ENCODE measurements at regions not wholly inside any gene's neighbourhood (a gene's known extent, or its start where the extent isn't known, plus 50 kb on each side); places are given as distances from the start of the nearest gene placed in this dataset.

GRCh38 chr21:21952566-21952965 lies 954.4 kb downstream of the NCAM2 start:
- in situ Hi-C loops (cut with HindIII; ENCODE audit: low sequenced_read_pairs) = no loop called here
- no peak overlapping the region for H3K4me3 ChIP-seq (ENCODE audit: low read depth, low read length)
- no peak for DNase-seq (ENCODE audit: low read depth, low spot score)
- TF ChIP-seq CTCF (IDR thresholded peaks at IDR 0.05; ENCODE audit: low read depth, low read length) = no peak

GRCh38 chr21:21955204-21955603 lies 957.0 kb downstream of the NCAM2 start:
- in situ Hi-C loops (cut with HindIII; ENCODE audit: low sequenced_read_pairs) = no loop called here
- no peak for DNase-seq (ENCODE audit: low read depth, low spot score)
- H3K4me3 ChIP-seq (ENCODE audit: low read depth, low read length) = no peak overlapping the region
- TF ChIP-seq CTCF (IDR thresholded peaks at IDR 0.05; ENCODE audit: low read depth, low read length) = no peak

GRCh38 chr21:21957490-21957889 lies 959.3 kb downstream of the NCAM2 start:
- DNase-seq (ENCODE audit: low read depth, low spot score) = no peak
- TF ChIP-seq CTCF (IDR thresholded peaks at IDR 0.05; ENCODE audit: low read depth, low read length) = no peak
- H3K4me3 ChIP-seq (ENCODE audit: low read depth, low read length) = no peak overlapping the region
- in situ Hi-C loops (cut with HindIII; ENCODE audit: low sequenced_read_pairs) = no loop called here

GRCh38 chr21:21963911-21964310 lies 965.7 kb downstream of the NCAM2 start:
- no peak for DNase-seq (ENCODE audit: low read depth, low spot score)
- no peak overlapping the region for H3K4me3 ChIP-seq (ENCODE audit: low read depth, low read length)
- in situ Hi-C loops (cut with HindIII; ENCODE audit: low sequenced_read_pairs) = no loop called here
- TF ChIP-seq CTCF (IDR thresholded peaks at IDR 0.05; ENCODE audit: low read depth, low read length) = no peak

GRCh38 chr21:21968810-21969209 lies 970.6 kb downstream of the NCAM2 start:
- in situ Hi-C loops (cut with HindIII; ENCODE audit: low sequenced_read_pairs) = no loop called here

GRCh38 chr21:21969211-21969610 lies 971.0 kb downstream of the NCAM2 start:
- TF ChIP-seq CTCF (IDR thresholded peaks at IDR 0.05; ENCODE audit: low read depth, low read length) = no peak
- in situ Hi-C loops (cut with HindIII; ENCODE audit: low sequenced_read_pairs) = no loop called here
- peak; percentile 38 for DNase-seq (ENCODE audit: low read depth, low spot score)
- no peak overlapping the region for H3K4me3 ChIP-seq (ENCODE audit: low read depth, low read length)

More at GRCh38 chr21:21968810-21969209, 970.6 kb downstream of the NCAM2 start:
- TF ChIP-seq CTCF (IDR thresholded peaks at IDR 0.05; ENCODE audit: low read depth, low read length) = no peak
- DNase-seq (ENCODE audit: low read depth, low spot score) = no peak
- no peak overlapping the region for H3K4me3 ChIP-seq (ENCODE audit: low read depth, low read length)

GRCh38 chr21:21971384-21971783 lies 973.2 kb downstream of the NCAM2 start:
- in situ Hi-C loops (cut with HindIII; ENCODE audit: low sequenced_read_pairs) = no loop called here
- no peak overlapping the region for H3K4me3 ChIP-seq (ENCODE audit: low read depth, low read length)
- no peak for DNase-seq (ENCODE audit: low read depth, low spot score)
- no peak for TF ChIP-seq CTCF (IDR thresholded peaks at IDR 0.05; ENCODE audit: low read depth, low read length)
